Esophagus muscularis mucosa (tissue), 3 donors: ENCODE measurements at regions not wholly inside any gene's neighbourhood (a gene's known extent, or its start where the extent isn't known, plus 50 kb on each side); places are given as distances from the start of the nearest gene placed in this dataset.

Experiments used
- POLR2A ChIP-seq: fragments of 450-650 bp; IDR thresholded peaks from one replicate; pipeline ENCODE4 v1.6.1; 2017; ENCODE audit warnings: antibody characterized with exemption, moderate library complexity, mild to moderate bottlenecking, low read depth
- POLR2AphosphoS5 ChIP-seq, 2 donors: sonication (generic); formaldehyde crosslinking; IDR thresholded peaks; one replicate each; pipeline ENCODE4 v1.6.1; 2017; ENCODE audit warnings: antibody characterized with exemption in 2 of 2
- TF ChIP-seq, protein P1 (sequence below), 3 experiments: fragments of 200-600 bp in 2 of 3; fragments of 450-650 bp in 1 of 3; sonication (generic) in 2 of 3; IDR thresholded peaks; one replicate each; pipeline ENCODE4 v1.5.1; 2017 to 2019; ENCODE audit warnings: antibody characterized with exemption in 3 of 3, mild to moderate bottlenecking in 2 of 3, moderate library complexity in 1 of 3

DNA sequence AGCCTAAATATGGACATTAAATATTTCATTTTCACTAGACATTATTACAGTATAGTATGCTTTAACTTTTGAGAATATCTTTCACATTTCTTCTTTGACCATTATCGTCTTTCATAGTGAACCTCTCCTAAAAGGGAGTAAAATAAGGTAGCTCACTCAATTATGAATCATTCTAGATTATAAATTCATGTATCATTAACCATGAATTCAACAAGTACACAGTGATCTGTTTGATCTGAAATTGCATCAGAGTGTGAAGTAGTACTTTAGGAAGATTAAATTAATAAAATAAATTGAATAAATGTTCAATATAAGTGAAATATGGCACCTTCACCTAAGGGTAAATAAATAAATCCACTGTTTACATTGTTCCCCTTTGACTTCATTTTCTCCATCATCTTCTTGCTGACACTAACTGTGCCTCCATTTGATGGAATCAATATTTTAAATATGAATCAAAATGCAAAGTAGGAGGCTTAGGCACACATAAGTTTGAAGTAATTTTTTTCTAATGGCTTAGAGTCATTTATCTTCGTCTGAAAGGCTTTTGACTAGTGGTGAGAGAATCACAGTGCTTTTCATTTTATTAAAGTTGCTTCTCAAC is 174.1 kb upstream of the MDFIC2 start:
- TF ChIP-seq, protein P1, sequence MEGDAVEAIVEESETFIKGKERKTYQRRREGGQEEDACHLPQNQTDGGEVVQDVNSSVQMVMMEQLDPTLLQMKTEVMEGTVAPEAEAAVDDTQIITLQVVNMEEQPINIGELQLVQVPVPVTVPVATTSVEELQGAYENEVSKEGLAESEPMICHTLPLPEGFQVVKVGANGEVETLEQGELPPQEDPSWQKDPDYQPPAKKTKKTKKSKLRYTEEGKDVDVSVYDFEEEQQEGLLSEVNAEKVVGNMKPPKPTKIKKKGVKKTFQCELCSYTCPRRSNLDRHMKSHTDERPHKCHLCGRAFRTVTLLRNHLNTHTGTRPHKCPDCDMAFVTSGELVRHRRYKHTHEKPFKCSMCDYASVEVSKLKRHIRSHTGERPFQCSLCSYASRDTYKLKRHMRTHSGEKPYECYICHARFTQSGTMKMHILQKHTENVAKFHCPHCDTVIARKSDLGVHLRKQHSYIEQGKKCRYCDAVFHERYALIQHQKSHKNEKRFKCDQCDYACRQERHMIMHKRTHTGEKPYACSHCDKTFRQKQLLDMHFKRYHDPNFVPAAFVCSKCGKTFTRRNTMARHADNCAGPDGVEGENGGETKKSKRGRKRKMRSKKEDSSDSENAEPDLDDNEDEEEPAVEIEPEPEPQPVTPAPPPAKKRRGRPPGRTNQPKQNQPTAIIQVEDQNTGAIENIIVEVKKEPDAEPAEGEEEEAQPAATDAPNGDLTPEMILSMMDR (IDR thresholded peaks at IDR 0.05) = no peak
- TF ChIP-seq POLR2A (no peak), POLR2AphosphoS5 (IDR thresholded peaks at IDR 0.05) (no peak)
